NCI-H82 treated with DMSO at 0.1 percent for 48 hours (cell line): ENCODE measurements at regions not wholly inside any gene's neighbourhood (a gene's known extent, or its start where the extent isn't known, plus 50 kb on each side); places are given as distances from the start of the nearest gene placed in this dataset.
"Not testable (repeated sequence)": the region's sequence is repeated elsewhere in the genome, so short reads cannot be mapped to it uniquely, and the experiment has no call there.

Experiments used
- DNase-seq: peaks from one replicate; lab custom pipeline; 2025; ENCODE audit not compliant: unreplicated experiment; lab: John Stamatoyannopoulos, UW

DNA sequence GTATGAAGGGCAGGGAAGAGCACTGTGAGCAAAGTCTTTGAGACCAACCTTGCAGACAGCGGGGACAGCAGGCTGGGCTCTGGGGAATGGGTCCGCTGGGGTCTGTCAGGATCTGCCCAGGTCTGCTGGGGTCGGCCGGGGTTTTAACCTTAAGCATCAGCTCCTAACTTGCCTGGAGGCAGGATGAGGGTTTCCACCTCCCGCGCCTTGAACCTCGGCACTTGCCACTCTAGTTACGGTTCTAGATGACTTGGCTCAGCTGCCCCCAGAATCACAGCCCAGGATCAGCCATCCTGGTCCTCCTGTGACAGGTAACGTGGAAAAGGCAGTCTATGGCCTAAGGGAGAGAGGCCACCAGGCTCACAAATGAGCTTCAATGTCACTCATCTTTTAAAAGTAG, 50.4 kb upstream of the CACUL1 start:
- no peak for DNase-seq

GRCh38 chr10:118807512-118808305, 52.9 kb upstream of the CACUL1 start:
- DNase-seq: no peak

- DNase-seq: no peak
Measured at GRCh38 chr10:118808601-118809356, 54.0 kb upstream of the CACUL1 start.

DNA sequence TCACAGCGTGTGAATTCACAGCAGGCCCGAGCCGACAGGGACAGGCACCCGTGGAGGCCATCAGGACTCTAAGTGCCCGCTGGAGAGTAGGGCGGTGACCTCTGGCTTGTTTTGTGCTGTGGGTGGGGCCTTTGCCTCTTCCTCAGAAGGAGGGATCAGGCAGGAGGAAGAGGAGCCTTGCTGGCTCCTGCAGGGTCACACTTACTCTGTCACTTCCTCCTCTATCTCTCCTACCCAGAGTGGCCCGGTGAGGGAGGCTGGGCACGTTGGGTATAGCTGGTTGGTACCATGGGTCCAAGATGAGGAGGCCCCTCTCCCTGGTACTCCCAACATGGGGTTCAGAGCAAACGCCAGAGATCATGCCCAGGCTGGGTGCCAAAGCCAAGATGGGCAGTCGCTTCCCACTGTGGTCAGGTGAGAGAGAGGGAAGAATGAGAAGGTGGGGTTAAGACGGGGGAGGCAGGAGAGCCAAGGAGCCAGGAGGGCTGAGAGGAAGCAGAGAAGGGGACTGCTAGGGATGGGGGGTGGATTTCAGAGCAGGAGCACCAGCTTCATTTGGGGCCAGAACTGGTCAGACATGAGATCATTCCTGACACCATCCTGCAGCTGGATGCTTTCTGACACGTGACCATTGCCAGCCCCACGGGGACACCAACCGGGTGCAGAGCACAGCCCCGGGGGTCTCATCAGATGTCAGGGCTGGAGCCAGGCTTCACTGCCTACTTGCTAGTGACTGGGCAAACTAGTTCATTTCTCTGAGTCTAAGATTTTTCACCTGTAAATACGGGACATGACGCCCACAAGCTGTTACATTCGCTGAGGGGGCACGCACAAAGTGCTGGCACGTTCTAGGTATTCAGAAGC, 54.8 kb upstream of the CACUL1 start:
- DNase-seq: no peak

GRCh38 chr10:118810796-118811505, 56.2 kb upstream of the CACUL1 start:
- DNase-seq: no peak

DNA sequence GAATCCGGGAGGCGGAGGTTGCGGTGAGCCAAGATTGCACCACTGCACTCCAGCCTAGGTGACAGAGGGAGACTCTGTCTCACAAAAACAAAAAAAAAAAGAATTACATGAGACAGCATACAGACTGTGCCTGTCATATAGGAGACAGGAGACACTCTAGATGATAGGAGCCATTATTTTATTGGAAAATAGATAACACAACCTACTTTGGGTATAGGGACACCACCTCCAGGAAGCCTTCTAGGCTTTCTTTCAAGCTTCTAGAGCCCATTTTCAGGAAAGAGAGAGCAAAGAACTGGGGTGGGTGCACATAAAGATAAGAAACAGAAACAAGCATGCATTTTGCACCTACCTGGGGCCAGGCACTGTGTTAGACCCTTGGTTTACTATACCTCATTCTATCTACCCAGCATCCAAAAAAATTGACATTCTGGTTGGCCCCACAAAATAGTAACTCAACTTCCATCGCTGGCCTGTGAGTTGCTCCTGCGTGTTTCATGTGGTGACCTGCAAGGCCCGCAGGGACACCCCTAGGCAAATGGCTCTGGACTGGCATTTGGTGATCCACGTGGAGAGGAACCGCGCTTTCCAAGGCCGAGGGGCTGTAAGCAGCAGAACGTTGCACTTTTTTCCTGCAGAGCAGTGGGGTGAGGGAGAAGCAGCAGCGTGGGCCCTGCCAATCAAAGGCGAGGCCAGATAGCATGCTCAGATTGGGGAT, 57.1 kb upstream of the CACUL1 start:
- no peak for DNase-seq

- DNase-seq: no peak
Measured at GRCh38 chr10:118812393-118812740, 57.6 kb upstream of the CACUL1 start.

- DNase-seq: not testable (repeated sequence)
Measured at GRCh38 chr10:118813001-118813400, 58.2 kb upstream of the CACUL1 start.

GRCh38 chr10:118816471-118817168, 61.9 kb upstream of the CACUL1 start:
- no peak for DNase-seq

- DNase-seq: no peak
Measured at GRCh38 chr10:118817328-118818068, 62.7 kb upstream of the CACUL1 start.

GRCh38 chr10:118818621-118819221, 64.0 kb upstream of the CACUL1 start:
- DNase-seq: peak; percentile 5

DNA sequence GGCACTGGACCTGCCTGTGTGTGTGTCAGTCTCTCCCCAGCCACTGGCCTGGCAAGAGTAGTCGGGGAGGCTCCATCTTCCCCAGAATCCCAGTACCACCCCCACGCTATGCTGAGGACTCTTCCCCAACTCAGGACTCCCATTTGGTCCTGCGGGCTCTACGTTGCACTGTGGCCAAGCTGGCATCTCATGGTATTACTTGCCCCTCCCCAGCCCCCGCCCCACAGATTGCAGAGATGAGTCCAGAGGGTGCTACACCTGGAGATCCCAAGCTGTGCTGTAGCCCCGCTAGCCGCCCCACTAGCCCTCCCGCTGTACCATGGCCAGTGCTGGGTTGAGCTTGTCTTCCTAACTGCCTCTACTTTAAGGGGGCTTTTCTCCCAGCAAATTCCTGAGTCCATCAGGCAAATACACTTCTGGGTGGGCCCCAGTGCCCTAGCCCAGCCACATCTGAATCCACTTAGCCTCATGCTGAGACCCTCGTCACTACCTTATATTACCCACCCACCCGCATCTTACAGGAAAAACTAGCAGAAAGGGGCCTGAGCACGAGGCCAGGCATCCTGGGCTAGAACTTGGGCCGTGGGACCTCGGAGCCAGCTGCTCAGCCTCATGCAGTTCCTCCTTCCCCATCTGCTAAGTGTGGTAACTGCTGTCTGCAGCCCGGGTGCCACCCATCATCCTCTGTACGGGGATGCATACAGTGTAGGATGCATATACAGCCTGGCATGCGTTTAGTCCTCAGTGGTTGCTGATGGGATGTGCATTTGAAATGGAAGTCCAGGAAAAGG, 65.8 kb upstream of the CACUL1 start:
- DNase-seq: no peak

DNA sequence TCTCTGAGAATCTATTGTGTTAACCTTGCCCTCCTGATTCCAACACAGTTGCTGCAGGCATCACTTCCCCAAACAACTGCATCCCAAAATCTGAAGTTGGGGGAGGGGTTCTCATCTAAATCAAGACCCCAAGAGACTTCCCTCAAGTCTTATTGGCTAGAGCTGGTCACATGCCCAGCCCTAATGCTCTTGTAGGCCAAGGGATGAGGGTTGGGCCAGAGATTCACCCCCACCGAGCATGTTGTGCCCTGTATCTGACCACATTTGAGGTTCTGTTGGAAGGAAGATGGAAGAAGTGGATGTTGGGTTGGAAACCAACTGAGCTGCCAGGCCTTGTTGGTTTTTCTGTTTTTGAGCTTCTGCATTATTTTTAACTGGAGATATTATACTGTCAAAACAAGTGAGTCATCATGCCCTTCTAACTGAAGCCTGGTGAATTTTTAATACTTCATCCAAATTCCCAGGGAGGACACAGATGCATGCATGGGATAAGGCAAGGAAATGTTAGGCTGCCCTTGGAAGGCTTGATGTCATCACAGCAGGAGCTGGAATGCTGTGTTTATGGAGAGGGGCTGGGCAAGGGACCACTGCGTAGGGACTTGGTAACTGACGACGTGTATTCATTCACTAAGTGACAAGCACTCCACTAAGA, 68.6 kb upstream of the CACUL1 start:
- DNase-seq: no peak

DNA sequence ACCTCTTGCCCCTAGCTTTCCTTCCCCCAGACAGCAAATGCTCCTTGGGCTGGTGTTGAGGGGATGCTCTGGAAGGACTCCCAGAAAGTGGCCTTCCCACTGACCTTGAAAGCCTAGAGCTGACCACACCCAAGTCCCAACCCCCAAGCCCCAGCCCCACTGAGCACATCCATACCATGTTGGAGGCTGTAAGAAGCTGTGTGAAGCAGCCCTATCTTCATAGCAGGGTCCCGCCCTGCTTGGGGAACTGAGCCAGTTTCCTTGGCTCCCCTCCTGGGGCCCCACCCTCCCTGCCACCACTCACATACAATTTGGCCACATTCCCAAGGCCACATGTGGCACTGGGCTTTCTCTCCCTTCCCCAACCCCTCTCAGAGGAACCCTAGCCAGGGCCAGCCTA, 72.3 kb upstream of the CACUL1 start:
- no peak for DNase-seq

- DNase-seq: no peak
Measured at GRCh38 chr10:118827466-118828155, 72.8 kb upstream of the CACUL1 start.

GRCh38 chr10:118832241-118832651, 77.5 kb upstream of the CACUL1 start:
- no peak for DNase-seq

- DNase-seq: not testable (repeated sequence)
Measured at GRCh38 chr10:118834370-118834769, 79.6 kb upstream of the CACUL1 start.
